ENCODE measurements at regions not wholly inside any gene's neighbourhood (a gene's known extent, or its start where the extent isn't known, plus 50 kb on each side); places are given as distances from the start of the nearest gene placed in this dataset.

DNA sequence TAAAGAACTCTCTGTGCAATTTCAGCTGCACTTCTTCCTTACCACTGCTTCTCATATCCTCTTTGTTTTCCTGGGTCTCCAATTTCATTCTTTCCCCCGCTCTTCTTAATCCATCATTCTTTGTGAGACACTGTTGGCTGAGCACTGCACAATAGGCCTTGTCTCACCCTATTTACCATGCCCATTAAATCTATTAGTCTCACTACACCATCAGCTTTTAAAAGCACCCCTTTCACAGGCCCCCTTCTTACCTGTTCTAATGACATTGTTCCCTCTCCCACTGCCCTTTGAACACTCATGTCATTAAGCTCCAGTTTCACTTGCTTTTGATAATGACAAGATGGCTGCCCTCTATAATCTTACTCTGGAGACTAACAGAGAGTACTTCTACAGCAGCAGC lies 404.1 kb upstream of the ACVR2A start:
- TF ChIP-seq, protein P1, sequence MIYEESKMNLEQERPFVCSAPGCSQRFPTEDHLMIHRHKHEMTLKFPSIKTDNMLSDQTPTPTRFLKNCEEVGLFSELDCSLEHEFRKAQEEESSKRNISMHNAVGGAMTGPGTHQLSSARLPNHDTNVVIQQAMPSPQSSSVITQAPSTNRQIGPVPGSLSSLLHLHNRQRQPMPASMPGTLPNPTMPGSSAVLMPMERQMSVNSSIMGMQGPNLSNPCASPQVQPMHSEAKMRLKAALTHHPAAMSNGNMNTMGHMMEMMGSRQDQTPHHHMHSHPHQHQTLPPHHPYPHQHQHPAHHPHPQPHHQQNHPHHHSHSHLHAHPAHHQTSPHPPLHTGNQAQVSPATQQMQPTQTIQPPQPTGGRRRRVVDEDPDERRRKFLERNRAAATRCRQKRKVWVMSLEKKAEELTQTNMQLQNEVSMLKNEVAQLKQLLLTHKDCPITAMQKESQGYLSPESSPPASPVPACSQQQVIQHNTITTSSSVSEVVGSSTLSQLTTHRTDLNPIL (CRISPR knock-in tag; IDR thresholded peaks at IDR 0.05; ENCODE audit: low read depth) = no peak
- no peak for TF ChIP-seq TCF4 (CRISPR knock-in tag; IDR thresholded peaks at IDR 0.05; ENCODE audit: borderline replicate concordance)
- TF ChIP-seq ZNF565 (CRISPR knock-in tag; conservative IDR thresholded peaks at IDR 0.05; ENCODE audit: low read depth) = no peak
- TF ChIP-seq, protein P2, sequence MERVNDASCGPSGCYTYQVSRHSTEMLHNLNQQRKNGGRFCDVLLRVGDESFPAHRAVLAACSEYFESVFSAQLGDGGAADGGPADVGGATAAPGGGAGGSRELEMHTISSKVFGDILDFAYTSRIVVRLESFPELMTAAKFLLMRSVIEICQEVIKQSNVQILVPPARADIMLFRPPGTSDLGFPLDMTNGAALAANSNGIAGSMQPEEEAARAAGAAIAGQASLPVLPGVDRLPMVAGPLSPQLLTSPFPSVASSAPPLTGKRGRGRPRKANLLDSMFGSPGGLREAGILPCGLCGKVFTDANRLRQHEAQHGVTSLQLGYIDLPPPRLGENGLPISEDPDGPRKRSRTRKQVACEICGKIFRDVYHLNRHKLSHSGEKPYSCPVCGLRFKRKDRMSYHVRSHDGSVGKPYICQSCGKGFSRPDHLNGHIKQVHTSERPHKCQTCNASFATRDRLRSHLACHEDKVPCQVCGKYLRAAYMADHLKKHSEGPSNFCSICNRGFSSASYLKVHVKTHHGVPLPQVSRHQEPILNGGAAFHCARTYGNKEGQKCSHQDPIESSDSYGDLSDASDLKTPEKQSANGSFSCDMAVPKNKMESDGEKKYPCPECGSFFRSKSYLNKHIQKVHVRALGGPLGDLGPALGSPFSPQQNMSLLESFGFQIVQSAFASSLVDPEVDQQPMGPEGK (CRISPR knock-in tag; IDR thresholded peaks at IDR 0.05; ENCODE audit: borderline replicate concordance) = no peak
- TF ChIP-seq SNAI2 (CRISPR knock-in tag; IDR thresholded peaks at IDR 0.05) = no peak
- no peak for TF ChIP-seq PPARA (CRISPR knock-in tag; IDR thresholded peaks at IDR 0.05; ENCODE audit: borderline replicate concordance)
- TF ChIP-seq, protein P3, sequence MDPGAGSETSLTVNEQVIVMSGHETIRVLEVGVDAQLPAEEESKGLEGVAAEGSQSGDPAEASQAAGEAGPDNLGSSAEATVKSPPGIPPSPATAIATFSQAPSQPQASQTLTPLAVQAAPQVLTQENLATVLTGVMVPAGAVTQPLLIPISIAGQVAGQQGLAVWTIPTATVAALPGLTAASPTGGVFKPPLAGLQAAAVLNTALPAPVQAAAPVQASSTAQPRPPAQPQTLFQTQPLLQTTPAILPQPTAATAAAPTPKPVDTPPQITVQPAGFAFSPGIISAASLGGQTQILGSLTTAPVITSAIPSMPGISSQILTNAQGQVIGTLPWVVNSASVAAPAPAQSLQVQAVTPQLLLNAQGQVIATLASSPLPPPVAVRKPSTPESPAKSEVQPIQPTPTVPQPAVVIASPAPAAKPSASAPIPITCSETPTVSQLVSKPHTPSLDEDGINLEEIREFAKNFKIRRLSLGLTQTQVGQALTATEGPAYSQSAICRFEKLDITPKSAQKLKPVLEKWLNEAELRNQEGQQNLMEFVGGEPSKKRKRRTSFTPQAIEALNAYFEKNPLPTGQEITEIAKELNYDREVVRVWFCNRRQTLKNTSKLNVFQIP (CRISPR knock-in tag; IDR thresholded peaks at IDR 0.05; ENCODE audit: borderline replicate concordance, low read depth) = no peak
- no peak for TF ChIP-seq CSDC2 (CRISPR knock-in tag; IDR thresholded peaks at IDR 0.05)
- ATAC-seq = no peak

DNA sequence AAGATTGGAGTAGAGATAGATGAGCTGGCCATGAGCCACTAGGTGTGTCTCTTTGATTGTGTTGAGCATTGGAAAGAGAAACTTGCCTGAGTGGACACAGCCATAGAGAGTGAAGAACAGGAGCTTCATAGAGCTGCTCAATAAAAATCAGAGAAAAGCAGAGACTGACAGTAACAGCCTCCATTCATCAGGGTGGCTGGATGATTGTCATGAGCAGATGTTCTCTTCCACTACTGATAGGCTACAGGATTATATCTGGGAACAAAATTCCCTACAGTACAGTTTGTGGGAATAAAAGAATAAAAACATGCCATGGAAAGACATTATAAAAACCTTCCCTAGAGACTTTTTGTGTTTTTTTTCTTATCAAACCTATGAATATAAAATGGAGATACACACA lies 404.8 kb upstream of the ACVR2A start:
- ATAC-seq = no peak
- TF ChIP-seq, protein P2 (CRISPR knock-in tag; IDR thresholded peaks at IDR 0.05; ENCODE audit: borderline replicate concordance) = no peak
- TF ChIP-seq, protein P4, sequence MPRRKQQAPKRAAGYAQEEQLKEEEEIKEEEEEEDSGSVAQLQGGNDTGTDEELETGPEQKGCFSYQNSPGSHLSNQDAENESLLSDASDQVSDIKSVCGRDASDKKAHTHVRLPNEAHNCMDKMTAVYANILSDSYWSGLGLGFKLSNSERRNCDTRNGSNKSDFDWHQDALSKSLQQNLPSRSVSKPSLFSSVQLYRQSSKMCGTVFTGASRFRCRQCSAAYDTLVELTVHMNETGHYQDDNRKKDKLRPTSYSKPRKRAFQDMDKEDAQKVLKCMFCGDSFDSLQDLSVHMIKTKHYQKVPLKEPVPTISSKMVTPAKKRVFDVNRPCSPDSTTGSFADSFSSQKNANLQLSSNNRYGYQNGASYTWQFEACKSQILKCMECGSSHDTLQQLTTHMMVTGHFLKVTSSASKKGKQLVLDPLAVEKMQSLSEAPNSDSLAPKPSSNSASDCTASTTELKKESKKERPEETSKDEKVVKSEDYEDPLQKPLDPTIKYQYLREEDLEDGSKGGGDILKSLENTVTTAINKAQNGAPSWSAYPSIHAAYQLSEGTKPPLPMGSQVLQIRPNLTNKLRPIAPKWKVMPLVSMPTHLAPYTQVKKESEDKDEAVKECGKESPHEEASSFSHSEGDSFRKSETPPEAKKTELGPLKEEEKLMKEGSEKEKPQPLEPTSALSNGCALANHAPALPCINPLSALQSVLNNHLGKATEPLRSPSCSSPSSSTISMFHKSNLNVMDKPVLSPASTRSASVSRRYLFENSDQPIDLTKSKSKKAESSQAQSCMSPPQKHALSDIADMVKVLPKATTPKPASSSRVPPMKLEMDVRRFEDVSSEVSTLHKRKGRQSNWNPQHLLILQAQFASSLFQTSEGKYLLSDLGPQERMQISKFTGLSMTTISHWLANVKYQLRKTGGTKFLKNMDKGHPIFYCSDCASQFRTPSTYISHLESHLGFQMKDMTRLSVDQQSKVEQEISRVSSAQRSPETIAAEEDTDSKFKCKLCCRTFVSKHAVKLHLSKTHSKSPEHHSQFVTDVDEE (CRISPR knock-in tag; IDR thresholded peaks at IDR 0.05) = no peak
- TF ChIP-seq ZC3H10 (CRISPR knock-in tag; IDR thresholded peaks at IDR 0.05) = no peak
- no peak for TF ChIP-seq ZNF70 (CRISPR knock-in tag; IDR thresholded peaks at IDR 0.05)
- no peak for TF ChIP-seq TOX (CRISPR knock-in tag; IDR thresholded peaks at IDR 0.05; ENCODE audit: borderline replicate concordance)

DNA sequence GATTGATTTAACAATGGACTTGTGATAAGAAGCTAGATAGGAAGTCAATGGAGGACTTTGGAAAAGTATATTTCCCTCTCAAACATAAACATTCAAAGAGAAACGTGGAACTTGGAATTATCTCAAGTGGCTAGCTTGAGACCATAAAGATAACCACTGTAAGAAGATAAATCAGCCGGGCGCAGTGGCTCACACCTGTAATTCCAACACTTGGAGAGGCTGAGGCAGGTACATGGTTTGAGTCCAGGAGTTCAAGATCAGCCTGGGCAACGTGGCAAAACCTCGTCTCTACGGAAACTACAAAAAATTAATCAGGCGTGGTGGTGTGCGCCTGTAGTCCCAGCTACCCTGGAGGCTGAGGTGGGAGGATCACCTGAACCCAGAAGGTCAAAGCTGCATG lies 405.9 kb upstream of the ACVR2A start:
- TF ChIP-seq, protein P1 (CRISPR knock-in tag; IDR thresholded peaks at IDR 0.05; ENCODE audit: low read depth) = no peak
- no peak for TF ChIP-seq ZFP3 (CRISPR knock-in tag; IDR thresholded peaks at IDR 0.05)
- TF ChIP-seq GLIS3 (CRISPR knock-in tag; IDR thresholded peaks at IDR 0.05) = no peak
- no peak for TF ChIP-seq ZNF70 (CRISPR knock-in tag; IDR thresholded peaks at IDR 0.05)
- no peak for TF ChIP-seq PPARA (CRISPR knock-in tag; IDR thresholded peaks at IDR 0.05; ENCODE audit: borderline replicate concordance)
- TF ChIP-seq BACH2 (CRISPR knock-in tag; IDR thresholded peaks at IDR 0.05; ENCODE audit: borderline replicate concordance) = no peak
- no peak for TF ChIP-seq ZFP30 (CRISPR knock-in tag; IDR thresholded peaks at IDR 0.05)
- no peak for TF ChIP-seq OSR1 (CRISPR knock-in tag; IDR thresholded peaks at IDR 0.05)
- no peak for TF ChIP-seq TOX (CRISPR knock-in tag; IDR thresholded peaks at IDR 0.05; ENCODE audit: borderline replicate concordance)
- TF ChIP-seq, protein P4 (CRISPR knock-in tag; IDR thresholded peaks at IDR 0.05) = no peak
- no peak for TF ChIP-seq ARNTL (CRISPR knock-in tag; IDR thresholded peaks at IDR 0.05; ENCODE audit: borderline replicate concordance, low read depth)
- ATAC-seq = no peak
